HG02981 (cell line): ENCODE measurements at regions not wholly inside any gene's neighbourhood (a gene's known extent, or its start where the extent isn't known, plus 50 kb on each side); places are given as distances from the start of the nearest gene placed in this dataset.

Experiments
- ATAC-seq: cut with Tn5 transposase; IDR thresholded peaks from one replicate; pipeline ENCODE4 v1.9.1; 2021; ENCODE audit warnings: mild to moderate bottlenecking, moderate library complexity; ENCODE audit not compliant: unreplicated experiment

DNA sequence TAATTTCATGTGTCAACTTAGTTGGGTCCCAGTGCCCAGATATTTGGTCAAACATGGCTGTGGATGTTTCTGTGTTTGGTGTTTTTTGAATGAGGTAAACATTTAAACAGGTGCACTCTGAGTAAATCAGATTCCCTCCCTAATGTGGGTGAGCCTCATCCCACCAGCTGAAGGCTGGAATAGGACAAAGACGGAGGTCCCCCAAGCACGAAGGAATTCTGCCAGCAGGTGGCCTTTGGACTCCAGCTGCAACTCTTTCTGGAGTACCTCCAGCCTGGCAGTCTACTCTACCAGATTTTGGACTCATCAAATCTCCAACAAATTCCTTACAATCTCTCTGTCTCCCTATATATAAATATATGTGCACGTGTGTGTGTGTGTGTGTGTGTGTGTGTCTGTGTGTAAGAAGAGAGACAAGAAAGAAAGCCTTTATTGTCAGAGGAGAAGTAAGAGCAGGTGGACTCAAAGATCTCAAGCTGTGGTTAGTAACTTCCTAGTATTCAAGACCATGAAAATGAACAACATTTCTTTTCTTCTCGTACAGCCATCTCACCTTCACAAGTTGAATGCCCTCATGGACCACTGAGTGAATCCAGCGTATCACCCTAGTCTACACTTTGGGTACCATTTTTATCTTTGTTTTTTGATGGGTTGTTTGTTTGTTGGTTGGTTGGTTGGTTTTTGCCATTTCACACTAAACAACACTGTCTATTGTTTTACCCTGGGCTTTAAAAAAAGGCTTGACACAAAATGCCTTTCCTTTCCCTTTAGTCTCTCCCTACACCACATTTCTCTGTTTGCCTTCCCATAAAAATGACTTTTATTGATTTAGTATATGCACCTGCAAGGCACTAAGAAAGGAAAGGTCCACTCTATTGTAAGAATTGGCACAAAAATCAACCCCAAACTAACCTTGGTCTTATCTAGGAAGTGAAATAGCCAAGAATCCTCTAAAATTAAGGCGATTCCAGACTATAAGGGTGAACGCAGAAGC is 118.7 kb downstream of the TENT4A start:
- ATAC-seq, result no peak

DNA sequence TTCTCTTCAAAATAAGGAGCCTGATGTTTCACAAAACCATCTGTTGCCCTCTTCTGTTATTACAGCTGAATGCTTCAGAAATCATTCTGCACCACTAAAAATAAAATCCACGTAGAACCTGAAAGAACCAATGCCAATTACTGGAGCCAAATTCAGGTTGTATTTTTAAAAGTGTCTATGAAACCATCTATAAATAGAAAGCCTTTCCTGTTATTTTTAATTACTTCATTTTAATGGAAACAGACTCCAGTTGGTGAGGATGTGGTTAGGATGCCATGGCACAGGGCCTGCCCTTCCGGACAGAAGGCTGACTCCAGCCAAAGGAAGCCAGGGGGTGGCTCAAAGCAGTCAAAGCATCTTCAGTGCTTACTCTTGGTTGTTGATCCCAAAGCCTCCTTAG is 119.8 kb downstream of the TENT4A start:
- ATAC-seq, result no peak

DNA sequence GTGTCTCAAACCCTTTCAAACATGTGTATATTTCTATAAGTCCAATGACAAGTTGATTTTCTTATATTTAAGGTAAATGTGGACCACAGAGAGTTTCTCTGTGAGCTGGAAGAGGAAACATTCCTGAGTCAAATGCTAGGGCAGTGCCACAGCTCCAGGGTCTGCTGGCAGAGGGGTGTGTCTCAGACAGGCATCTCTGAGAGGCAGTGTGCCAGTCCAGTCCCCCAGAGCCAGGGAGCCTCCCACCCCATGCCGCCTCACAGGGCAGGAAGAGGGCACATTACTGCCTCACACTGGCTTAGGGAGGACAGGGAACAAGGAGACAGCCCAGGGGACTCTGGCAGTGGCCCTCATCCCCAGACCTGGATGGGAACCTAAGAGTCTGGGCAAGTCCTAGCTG is 120.2 kb downstream of the TENT4A start:
- ATAC-seq, result no peak

DNA sequence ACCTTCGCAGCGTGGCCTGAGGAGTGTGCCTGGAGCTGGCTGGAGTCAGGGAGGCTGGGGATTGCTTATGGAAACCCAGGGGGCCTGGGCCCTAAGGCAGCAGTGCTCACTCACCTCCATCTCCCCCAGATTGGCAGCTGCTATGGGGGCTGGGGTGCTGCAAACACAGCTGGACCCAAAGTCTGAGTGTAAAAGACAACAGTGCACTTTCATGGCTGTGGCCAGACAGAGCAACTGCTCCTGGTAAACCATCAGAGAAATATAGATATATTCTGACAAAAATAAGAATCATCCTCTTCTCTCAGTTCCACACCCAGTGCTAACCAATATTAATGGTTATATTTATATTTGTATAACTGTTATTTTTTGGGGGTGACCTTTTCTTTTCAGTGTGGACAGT is 123.9 kb downstream of the TENT4A start:
- ATAC-seq, result no peak

DNA sequence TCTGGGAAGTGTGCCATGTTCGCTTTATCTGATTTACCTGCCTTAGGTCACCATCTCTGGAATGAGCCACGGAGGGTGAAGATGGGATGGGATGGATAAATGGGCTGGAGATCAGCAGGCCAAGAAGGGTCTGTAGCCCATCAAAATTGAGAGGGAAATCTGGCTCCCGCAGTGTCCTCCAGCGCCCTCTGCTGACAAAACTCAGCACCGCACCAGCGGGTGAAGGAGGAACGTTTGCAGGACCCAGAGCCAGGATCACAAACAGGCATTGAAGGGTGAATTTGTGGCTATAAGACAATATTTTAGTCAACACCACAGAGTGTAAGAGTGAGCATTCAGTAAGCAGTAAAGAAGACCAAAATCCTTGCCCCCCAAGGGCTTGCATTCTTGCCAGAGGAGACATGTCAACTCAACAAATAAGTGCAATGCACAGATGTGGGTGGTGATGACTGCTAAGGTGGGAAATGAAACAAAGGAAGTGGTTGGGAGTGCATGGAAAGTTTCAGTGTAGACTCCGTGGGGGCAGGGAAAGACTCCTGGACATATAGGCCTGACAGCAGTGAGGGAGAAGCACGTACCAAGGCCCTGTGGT is 124.4 kb downstream of the TENT4A start:
- no peak for ATAC-seq

DNA sequence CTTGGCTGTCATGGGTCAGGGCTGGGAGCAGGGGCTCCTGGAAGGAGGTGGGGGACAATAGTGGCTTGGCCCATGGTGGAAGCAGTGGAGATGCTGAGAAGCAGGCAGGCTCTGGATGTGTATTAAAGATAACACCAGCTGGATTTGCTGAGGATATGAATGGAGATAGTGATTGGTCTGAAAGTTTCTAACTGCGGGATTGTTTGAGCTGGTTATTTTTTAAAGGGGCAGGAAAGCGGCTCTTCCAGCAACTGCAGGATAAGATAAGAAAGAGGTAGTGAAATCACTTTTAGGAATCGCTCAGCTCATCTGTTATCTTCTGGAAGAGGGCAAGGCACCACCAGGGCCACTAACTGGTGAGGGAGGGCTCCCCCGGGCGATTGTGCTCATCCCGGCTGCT is 125.5 kb downstream of the TENT4A start:
- ATAC-seq, result no peak

DNA sequence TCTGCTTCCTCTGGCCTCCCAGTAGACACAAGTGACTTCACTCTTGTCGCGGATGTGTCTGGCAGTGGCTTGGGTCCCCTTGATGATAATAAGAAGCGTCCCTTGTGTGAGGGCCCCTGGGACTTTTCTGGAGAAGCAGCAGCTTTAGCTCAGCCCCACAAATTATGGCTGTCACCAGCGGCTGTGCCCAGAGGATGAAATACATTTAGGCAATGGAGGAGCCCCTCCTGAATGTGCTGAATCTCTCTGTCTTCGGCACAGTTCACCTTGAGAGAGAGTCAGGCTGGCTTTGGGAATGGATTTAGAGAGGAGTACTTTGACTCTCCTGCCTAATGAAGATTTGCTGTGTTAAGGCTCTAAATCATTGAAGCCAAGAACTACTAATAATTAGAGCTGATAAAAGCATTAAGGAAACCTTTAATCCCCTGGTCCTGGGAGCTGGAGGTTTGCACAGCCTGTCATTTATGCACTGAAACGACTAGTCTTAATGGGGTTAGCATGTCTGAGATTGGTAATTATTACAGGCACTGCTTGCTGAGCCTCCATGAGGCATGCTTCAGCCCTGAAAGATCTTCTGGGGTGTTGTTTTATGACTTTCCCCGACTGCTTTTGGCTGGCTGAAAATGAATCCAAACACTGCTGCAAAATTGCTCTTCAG is 127.0 kb downstream of the TENT4A start:
- ATAC-seq, result no peak

DNA sequence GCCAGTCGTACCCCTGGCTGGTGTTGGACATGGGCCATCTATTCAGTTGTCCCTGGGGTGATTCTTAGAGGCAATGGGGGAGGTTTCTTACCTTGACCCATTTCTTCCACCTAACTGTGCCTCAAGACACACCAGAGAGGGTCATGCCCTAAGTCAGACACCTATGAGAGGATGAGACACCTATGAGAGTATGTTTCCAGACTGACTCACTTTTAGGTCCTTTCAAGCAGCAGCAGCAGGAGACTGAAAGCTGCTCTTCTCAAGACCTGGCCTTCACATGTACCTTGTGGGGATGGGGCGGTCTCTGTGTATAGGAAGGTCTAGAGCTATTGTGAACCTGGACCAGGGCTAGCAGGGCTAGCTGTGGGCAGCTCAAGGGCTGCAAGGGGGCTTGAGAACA is 130.1 kb downstream of the TENT4A start:
- no peak for ATAC-seq

DNA sequence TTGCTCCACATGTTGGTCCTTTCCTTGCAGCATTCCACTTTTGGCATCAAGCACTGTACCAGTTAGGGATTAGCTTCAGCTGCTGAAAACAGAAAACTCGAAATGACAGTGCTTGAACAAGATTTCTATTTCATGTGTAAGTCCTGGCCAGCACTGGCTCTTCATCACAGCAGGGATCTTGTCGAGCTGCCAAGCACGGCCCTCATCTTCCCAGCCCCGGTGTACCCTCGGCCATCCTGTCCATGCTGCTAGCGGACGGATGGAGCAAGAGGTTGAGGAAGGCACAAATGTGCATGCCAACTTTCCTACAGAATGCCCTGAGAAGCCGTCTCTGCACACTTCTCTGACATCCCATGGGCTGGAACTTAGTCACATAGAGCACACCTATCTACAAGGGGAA is 130.6 kb downstream of the TENT4A start:
- no peak for ATAC-seq

DNA sequence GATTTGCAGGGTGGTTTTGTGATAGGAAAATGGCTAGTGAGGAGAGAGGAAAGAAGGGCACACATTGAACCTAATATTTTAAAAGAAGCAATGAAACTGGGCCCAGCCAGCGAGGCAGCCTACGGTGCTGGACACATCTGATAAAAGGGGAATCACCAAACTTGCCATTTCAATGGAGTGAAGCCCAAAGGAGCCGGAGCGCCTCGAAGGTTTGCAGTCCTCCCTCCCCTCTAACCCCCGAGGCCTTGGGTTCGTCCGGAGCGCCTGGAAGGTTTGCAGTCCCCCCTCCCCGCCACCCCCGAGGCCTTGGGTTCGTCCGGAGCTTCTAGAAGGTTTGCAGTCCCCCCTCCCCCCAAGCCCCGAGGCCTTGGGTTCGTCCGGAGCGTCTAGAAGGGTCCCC is 132.6 kb downstream of the TENT4A start:
- no peak for ATAC-seq

DNA sequence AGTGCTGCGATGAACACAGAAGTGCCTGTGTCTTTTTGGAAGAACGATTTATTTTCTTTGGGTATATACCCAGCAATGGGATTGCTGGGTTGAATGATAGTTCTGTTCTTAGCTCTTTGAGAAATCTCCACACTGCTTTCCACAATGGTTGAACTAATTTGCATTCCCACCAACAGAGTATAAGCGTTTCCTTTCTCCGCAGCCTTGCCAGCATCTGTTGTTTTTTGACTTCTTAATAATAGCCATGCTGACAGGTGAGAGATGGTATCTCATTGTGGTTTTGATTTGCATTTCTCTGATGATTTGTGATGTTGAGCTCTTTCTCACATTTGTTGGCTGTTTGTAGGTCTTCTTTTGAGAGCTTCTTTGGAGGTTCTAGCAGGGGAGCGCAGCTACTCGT is 134.6 kb downstream of the TENT4A start:
- ATAC-seq, result no peak

DNA sequence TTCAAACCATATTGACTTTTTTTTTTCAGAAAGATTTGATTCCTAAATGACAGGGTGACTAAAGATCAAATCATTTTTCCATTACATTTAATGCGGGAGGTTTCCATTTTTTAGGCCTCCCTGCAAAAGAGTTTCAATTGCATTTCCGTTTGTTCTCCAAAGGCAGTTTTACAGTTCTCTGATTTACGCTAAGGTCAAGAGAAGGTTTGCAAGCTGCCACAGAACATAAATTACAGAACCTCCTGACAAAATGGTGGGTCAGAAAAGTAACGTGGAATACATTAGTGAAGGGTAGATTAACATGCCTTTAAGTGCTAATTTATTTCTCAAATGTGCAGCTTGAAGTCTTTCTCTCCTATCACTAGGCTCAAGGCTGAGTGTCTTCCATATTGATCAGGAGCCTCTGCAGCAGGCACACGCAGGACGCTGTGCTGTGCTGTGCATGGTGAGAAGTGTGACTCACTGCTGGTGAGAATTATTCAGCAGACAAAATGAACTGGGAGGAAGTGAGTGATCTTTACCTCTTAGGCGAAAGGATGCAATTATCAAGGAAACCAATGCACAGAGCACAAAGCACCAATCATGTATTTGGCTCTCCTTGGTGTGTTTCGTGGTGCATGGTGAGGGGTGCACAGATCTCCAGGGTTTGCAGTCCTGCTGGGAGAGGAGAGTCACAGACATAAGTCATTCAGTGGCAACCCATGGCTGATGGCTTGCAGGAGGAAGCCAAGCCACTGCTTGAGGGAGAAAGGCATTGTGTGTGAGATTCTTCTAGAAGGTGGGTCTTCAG is 136.3 kb downstream of the TENT4A start:
- ATAC-seq, result no peak

DNA sequence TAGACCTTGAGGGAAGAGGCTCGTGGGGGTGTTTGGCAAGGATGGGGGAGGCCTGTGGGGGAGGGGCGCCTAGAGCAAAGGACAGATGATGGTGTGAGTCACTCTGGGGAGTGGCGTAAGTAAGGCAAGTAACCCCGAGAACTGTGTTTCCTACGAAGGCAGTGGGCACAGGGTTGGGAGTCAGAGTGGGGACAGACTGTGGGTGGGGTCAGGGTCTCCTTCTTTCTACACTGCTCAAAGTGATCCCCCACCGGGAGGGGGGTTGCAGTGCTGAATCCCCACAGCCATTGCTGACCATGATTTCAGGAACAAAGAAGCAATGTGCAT is 136.8 kb downstream of the TENT4A start:
- no peak for ATAC-seq

DNA sequence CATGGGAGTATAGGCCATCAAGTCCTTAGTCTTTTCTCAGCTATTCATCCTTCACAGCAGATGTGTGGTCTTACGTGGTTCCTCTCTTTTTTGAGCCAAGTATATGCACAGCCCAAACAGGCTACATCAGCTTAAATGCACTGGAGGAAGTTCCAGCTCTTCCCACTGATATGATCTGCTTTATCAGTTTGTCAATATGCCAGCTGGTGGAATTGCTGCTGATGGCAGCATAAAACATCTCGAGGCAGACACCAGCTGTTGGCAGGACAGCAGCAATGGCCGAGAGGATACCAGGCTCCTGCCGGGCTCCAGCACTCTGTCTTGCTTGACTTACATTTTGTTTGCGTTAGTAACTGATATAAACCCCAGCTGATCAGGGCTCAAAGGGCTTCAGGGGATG is 143.4 kb downstream of the TENT4A start:
- ATAC-seq, result no peak

DNA sequence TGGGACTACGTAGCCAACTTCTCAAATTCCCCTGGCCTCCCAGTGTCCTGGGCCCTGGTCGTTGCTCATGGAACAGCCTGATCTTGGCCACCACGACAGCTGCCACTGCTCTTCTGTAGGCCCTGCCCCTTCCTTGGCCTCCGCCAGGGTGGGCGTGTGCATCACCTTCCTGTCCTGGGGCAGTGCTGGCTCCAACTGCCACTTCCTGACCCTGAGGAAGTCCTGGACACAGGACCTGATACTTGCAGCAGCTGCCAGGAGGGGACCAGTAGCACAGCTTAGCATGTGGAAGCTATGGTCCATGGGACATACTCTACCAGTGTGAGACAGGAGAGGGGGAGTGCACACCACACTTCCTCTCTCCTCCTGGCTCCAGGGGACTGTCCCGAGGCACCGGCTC is 145.2 kb downstream of the TENT4A start:
- no peak for ATAC-seq

DNA sequence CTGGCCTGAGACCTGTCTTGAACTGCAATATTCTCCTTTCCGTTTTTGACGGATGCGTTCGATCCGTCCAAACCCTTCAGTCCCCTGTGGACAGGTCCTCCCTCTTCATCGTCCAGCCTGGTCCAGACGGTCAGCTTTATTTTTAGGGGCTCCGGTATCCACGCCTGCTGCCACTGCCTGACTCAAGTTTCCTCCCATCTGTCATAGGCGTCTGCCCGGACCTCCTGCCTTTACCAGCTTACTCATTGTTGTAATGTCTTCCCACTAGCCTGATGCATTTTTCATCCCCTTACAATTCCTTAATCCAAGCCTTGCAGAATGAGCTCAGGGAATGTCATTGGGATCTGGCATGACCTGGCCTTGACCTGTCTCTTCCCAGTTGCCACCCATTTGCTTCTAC is 145.8 kb downstream of the TENT4A start:
- ATAC-seq, result no peak

DNA sequence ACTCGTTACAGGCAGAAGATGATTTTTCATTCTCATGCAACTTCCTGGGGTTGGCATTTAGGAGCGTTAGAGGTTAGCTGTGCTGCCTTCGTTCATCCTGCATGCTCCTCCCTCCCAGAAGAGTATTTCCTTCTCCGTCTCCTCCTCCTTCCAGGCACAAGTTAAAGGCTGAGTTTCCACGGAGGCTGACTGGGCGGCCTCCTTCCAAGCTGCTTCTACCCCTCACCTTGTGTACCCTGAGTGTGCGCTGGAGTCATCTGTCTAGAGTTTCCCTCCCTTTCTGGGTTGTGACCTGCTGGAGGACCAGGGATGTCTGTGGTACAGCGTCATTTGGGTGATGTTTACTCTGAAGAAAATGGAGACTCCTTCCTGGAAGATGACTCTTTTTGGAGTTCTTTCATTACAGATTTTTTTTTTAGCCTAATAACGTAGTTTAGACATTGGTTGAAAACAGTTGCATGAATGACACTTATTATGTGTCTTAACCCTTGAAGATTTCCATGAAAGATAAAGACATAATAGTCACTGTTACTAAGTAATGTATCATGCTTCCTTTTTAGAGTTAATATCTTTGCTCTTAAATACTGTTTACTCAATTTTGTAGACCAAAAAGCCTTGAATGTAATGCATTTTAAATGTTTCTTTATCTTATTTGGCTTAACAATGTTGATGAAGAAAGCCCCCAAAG is 146.9 kb downstream of the TENT4A start:
- ATAC-seq, result no peak

DNA sequence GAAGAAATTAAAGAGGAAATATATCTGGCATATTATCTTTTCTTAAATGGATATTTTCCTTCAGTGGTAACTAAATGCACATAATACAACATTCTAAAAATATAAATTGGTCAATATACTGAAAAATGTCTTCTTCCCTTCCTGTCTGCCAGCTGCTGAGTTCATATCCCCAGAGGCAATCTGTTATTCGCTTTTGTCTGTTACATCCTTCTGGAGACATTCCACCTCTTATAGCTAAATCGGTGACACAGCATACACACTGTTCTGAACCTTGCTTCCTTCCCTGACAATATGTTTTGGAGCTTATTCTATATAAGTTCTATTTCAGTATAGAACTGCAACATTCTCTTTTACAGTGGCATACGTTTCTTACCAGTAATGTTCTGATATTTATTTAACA is 147.8 kb downstream of the TENT4A start:
- no peak for ATAC-seq

DNA sequence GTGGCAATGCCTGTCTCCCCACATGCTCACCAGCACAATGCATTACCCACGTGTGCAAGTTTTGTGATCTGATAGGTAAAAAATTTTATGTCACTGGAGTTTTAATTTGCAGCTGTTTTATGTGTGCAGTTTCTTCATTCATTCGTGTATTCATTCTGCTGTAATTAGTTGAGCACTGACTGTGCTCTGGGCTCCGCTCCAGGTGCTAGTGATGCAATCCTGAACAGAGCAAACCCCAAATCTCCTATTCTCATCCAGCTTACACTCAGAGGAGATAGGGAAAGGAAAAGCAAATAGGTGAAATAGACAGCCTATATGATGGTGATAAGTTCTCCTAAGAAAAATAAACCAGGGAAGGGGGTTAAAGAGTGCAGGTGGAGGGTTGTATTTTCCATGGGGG is 148.4 kb downstream of the TENT4A start:
- ATAC-seq, result no peak

DNA sequence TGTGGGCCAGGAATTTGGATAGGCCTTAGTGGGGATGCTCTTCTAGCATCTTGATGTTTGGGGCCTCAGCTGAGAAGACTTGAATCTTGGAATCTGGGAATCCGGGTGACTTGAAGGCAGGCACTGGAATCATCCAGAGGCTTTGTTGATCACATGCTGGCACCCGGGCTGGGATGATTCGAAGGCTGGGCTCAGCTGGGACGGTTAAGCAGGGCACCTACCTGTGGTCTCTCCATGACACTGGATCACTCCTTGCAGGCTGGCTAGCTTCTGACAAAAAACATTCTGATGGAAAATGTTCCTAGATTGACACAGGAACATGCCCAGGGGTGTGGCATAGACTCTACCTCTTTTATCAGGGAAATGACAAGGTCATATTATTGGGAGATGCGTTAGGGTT is 149.1 kb downstream of the TENT4A start:
- no peak for ATAC-seq

DNA sequence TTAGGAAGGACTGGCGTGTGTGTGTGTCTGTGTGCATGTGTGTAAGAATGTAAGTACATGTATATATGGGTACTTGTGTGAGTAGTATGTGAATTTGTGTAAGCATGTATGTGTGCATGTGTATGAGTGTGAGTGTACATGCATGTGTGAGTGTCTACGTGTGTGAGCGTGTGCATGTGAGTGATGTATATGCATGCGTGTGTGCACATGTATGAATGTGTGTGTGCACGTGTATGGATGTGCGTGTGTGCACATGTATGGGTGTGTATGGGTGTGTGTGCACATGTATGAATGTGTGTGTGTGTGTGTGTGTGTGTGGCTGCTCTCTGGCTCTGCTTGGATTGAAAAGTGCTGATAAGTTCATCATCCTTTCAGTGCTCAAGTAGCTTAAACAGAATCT is 154.5 kb downstream of the TENT4A start:
- no peak for ATAC-seq
